Fibroblast of upper back skin (primary cell): ENCODE measurements at regions not wholly inside any gene's neighbourhood (a gene's known extent, or its start where the extent isn't known, plus 50 kb on each side); places are given as distances from the start of the nearest gene placed in this dataset.

Source experiments
- DNase-seq: peaks from one replicate; pipeline ENCODE4 v3.0.0-alpha.2; 2013

- DNase-seq, result no peak
Measured at GRCh38 chr18:76594966-76595365, 99.9 kb upstream of the ZNF516 start.

GRCh38 chr18:76593843-76594242 lies 98.8 kb upstream of the ZNF516 start:
- no peak for DNase-seq

- DNase-seq, result no peak
Measured at GRCh38 chr18:76592981-76593381, 97.9 kb upstream of the ZNF516 start.

- DNase-seq, result no peak
Measured at GRCh38 chr18:76592096-76592495, 97.1 kb upstream of the ZNF516 start.

- DNase-seq, result no peak
Measured at GRCh38 chr18:76589866-76590265, 94.8 kb upstream of the ZNF516 start.

- DNase-seq, result no peak
Measured at GRCh38 chr18:76589316-76589715, 94.3 kb upstream of the ZNF516 start.

GRCh38 chr18:76588601-76589226 lies 93.7 kb upstream of the ZNF516 start:
- no peak for DNase-seq

- DNase-seq, result no peak
Measured at GRCh38 chr18:76587879-76588271, 92.8 kb upstream of the ZNF516 start.

GRCh38 chr18:76587147-76587878 lies 92.3 kb upstream of the ZNF516 start:
- no peak for DNase-seq

- no peak for DNase-seq
Measured at GRCh38 chr18:76584414-76585310, 89.6 kb upstream of the ZNF516 start.

- no peak for DNase-seq
Measured at GRCh38 chr18:76581261-76581660, 86.2 kb upstream of the ZNF516 start.

GRCh38 chr18:76580288-76580962 lies 85.4 kb upstream of the ZNF516 start:
- DNase-seq, result no peak

- DNase-seq, result no peak
Measured at GRCh38 chr18:76579301-76579695, 84.3 kb upstream of the ZNF516 start.

GRCh38 chr18:76578571-76579300 lies 83.7 kb upstream of the ZNF516 start:
- DNase-seq, result no peak

GRCh38 chr18:76573325-76574025 lies 78.4 kb upstream of the ZNF516 start:
- DNase-seq, result peak; percentile 59

- DNase-seq, result no peak
Measured at GRCh38 chr18:76572518-76573247, 77.6 kb upstream of the ZNF516 start.

- DNase-seq, result no peak
Measured at GRCh38 chr18:76571689-76572088, 76.6 kb upstream of the ZNF516 start.

GRCh38 chr18:76570856-76571255 lies 75.8 kb upstream of the ZNF516 start:
- DNase-seq, result no peak

GRCh38 chr18:76569644-76570419 lies 74.8 kb upstream of the ZNF516 start:
- no peak for DNase-seq

- no peak for DNase-seq
Measured at GRCh38 chr18:76568731-76569130, 73.7 kb upstream of the ZNF516 start.
